ENCODE measurements at regions not wholly inside any gene's neighbourhood (a gene's known extent, or its start where the extent isn't known, plus 50 kb on each side); places are given as distances from the start of the nearest gene placed in this dataset.
"Not testable (repeated sequence)": the region's sequence is repeated elsewhere in the genome, so short reads cannot be mapped to it uniquely, and the experiment has no call there.

- not testable (repeated sequence) for DNase-seq (ENCODE audit: low read depth in 3 of 3)
Measured at GRCh38 chr1:149228672-149229585, 125.6 kb upstream of the NBPF9 start.

- DNase-seq (ENCODE audit: low read depth in 3 of 3) = not testable (repeated sequence)
Measured at GRCh38 chr1:149229813-149230212, 126.5 kb upstream of the NBPF9 start.

DNA sequence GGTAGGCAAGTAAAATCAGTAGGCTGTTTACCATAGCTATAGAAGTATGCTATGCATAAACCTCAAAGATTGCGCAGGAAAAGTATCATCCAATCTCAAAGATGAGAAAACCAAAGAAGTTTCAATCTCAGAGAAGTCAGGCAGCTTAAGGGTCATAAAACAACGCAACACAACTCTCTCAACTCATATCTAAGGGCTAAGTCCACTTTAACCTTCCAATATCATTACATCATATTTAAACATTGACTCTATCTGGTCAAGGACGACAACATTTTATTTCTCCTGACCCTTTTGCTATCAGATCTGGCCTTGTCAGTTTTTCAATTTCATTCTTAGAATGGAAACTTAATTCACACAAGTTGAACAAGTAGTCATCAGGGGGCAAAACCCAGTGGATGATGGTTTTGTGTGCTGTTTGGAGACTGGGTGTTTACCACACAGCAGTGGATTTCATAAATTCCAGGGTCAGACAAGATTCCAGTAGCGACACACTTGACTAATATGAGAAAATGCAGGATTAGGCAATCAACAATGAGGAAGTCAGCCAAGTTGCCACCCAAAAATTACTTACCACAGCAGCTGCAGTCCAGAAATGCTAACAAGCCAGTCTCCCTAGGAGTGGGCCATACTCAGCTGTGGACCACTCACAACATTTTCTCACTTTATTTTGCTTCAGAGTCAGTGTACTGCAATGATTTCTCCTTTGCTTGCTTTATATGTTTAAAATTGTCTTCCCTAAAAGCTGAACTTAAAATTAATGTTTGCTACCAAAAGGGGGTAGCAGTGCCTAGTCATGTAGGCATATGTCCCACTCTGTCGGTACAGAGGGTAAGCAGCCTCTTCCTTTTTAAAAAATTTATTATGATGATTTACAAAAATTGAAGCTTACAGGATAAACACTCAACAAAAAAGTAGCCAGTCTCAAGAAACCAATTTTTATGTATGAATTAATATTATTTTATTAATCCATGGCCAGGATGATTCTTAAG is 131.9 kb upstream of the NBPF9 start:
- not testable (repeated sequence) for DNase-seq (ENCODE audit: low read depth in 3 of 3)

DNA sequence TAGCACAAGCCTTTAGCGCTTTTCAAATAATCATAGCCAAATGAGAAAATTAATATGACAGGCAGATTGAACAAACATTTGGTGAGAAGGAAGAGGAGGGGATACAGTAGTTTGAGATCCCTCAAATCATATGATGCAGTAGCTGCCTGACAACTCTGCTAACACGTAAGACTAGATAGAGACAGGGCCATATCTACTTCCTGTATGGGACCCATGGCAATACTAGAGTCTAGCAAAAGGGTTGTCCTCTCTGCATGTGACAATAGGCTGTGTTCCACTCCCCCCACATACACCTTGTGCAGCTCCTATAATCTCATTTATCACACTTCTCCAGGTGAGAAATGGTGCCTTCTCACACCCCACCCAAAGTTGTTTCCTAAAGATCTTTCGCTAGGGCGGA is 134.2 kb upstream of the NBPF9 start:
- DNase-seq (ENCODE audit: low read depth in 3 of 3) = not testable (repeated sequence)

GRCh38 chr1:149239897-149240508 is 136.7 kb upstream of the NBPF9 start:
- DNase-seq (ENCODE audit: low read depth in 3 of 3) = not testable (repeated sequence)

- not testable (repeated sequence) for DNase-seq (ENCODE audit: low read depth in 3 of 3)
Measured at GRCh38 chr1:149240530-149240929, 137.2 kb upstream of the NBPF9 start.

DNA sequence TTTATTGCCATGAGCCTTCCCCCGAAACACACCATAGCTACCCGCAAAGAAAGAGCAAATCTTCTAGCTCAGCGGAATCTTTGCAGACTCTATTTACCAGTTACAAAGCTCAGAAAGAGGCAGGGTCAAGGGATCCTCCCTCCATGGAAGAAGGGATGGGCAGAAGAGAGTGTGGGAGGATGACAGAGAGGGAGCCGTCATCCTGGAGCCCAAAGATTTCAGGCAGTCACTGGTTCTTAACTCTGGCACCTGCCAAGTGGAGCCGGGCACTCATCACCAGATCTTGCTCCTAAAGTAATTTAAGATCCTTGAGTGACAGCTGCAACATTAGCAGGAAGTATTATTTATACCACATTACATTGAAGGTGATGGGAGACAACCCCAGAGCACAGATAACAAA is 137.9 kb upstream of the NBPF9 start:
- not testable (repeated sequence) for DNase-seq (ENCODE audit: low read depth in 3 of 3)

GRCh38 chr1:149243572-149243971 is 140.2 kb upstream of the NBPF9 start:
- DNase-seq (ENCODE audit: low read depth in 3 of 3) = not testable (repeated sequence)

DNA sequence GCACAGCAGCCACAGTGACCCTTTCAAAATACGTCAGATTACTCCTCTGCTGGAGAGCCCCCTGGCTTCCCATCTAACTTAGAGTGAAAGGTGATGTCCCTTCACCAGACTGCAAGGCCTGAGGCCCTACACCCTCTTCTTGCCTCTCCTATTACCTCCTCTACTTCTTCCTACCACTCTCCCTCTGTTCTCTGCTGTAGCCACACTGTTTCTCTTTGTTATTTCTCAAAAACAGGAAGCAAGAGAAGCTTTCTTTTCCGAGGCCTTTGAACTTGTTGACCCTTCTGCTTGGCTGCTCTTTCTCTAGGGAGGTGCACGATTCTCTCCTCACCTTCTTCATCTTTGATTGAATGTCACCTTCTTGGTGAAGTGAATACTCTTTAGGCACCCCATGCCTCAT is 141.3 kb upstream of the NBPF9 start:
- not testable (repeated sequence) for DNase-seq (ENCODE audit: low read depth in 3 of 3)

GRCh38 chr1:149246212-149246611 is 142.9 kb upstream of the NBPF9 start:
- DNase-seq (ENCODE audit: low read depth in 3 of 3) = not testable (repeated sequence)

- DNase-seq (ENCODE audit: low read depth in 3 of 3) = not testable (repeated sequence)
Measured at GRCh38 chr1:149248610-149249009, 145.3 kb upstream of the NBPF9 start.

GRCh38 chr1:149249850-149250467 is 146.6 kb upstream of the NBPF9 start:
- not testable (repeated sequence) for DNase-seq (ENCODE audit: low read depth in 3 of 3)

DNA sequence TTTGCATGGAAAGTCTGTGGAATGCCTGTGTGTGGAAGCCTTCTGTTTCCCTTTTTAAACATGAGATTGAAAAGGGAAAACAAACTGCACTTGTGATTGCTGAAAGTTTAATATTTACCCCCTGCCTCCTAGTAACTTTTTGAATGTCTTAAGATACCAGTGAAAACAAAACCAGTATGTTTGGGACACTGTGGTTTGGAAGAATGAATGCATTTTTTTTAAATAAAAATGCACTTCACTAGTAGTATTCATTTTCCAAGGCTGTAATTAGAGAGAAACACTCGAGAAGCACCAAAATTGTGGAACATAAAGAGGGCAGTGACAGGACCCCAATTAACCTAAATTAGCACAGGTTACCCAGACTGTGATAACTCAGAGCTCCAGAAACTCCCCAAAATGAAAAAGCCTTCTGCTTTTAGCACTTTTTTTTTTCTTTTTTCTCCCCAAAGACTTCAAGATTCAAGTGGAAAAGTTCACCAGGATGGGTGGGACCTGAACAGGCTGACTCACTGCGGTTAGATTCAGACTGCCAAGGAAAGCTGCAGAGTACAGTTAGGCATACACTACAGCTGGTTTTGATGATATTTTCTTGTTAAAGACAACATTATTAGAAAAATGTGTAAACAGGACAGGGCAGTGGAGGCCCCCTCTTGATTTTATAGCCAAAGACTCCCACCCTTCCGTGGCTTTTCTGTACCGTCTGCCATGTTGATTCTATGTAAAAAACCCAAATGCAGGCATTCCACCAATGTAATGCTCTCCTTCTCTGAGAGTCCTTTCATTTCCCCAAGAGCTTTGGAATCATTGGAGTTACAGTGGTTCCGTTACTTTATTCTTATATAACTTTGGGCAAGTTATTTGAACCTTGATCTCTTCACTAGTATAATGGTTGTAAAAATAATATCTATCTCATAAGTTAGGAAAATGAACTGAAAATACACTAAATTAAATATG is 151.8 kb upstream of the NBPF9 start:
- not testable (repeated sequence) for DNase-seq (ENCODE audit: low read depth in 3 of 3)

DNA sequence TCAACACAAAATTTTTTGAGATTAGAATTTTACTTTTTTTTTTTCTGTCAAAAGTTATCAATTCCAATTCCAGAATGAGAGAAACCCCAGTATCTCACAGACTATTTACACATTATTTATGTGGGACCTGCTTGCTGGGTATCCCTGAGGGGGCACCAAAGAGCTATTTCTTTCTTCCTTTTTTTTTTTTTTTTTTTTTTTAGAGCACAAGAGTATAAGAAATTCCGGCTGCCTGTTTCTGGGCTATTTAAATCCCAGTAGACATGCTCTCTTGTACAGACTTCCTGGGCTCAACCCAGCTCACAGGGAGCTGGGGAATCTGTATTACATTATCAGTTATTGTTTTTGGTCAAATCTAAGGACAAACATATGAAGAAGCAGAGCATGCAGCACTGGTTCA is 156.9 kb upstream of the NBPF9 start:
- not testable (repeated sequence) for DNase-seq (ENCODE audit: low read depth in 3 of 3)

GRCh38 chr1:149260736-149261340 is 157.5 kb upstream of the NBPF9 start:
- DNase-seq (ENCODE audit: low read depth in 3 of 3) = not testable (repeated sequence)

DNA sequence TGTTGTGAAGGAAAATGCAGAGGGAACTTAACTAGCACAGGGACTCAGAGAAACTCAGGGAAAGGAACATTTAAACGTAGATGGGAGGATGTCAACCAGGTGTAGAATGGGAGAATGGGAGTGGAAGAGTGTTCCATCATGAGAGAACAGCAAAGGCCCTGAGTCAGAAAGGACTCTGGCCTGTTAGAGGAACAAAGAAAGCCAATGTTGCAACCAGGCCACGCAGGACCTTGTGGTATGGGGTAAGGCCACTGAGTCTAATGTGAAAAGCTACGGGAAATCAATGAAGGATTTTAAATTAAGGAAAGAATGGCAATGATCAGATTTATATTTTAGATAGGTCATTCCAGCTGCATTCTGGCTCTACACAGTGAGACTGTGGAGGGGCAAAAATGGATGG is 163.9 kb upstream of the NBPF9 start:
- not testable (repeated sequence) for DNase-seq (ENCODE audit: low read depth in 3 of 3)

GRCh38 chr1:149269001-149269702 is 165.8 kb upstream of the NBPF9 start:
- DNase-seq (ENCODE audit: low read depth in 3 of 3) = not testable (repeated sequence)

DNA sequence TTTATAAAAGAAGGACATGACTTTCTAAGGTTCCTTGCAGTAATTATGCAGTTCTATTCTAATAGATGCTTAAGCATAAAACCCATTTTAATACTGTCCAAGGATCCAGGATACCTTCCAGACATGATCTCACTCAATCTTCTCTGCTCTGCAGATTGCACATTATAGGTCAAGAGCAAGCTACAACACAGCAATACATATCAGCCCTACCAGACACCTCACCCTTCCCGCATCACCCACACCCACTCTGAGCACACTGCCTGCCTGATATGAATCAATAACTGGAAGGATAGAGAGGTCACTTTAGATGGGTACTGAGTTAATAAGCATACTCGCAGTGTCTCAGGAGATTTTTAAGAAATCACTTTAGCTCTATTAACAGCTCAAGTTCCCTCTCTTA is 166.5 kb upstream of the NBPF9 start:
- DNase-seq (ENCODE audit: low read depth in 3 of 3) = not testable (repeated sequence)

DNA sequence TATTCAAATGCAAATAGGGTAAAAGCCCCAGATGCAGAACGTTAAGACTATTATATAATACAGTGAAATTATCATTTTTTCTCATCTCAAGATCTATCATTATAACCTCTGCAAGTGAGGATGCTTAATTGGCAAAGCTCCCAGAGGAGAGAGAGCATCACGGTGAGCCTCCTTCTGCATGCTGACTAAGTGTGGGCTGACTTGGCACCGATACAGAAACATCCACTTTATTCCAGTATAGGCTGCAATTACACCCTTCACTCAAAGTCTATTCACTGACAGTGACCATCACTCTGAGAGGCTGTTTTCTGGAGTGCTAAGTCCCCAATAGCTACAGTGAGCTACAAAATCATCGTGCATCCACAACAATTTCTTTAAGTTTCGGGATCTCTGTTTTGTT is 171.1 kb upstream of the NBPF9 start:
- not testable (repeated sequence) for DNase-seq (ENCODE audit: low read depth in 3 of 3)

Measured in stimulated activated CD4-positive, alpha-beta T cell treated with anti-CD3 and anti-CD28 coated beads, TNF-alpha, amount 100 ng/mL, for 24 hours (primary cell).